ENCODE measurements at regions not wholly inside any gene's neighbourhood (a gene's known extent, or its start where the extent isn't known, plus 50 kb on each side); places are given as distances from the start of the nearest gene placed in this dataset.

- H3K27me3 Mint-ChIP-seq (ENCODE audit: low read depth), result no peaks in the 10 kb centered on the region
- H3K36me3 Mint-ChIP-seq (ENCODE audit: low read depth), result no peaks in the 10 kb centered on the region
- CTCF ChIA-PET, result no interaction called here
- H3K4me1 Mint-ChIP-seq (ENCODE audit: low read depth), result no peaks in the 10 kb centered on the region
- no peak overlapping the region for H3K27ac Mint-ChIP-seq
- no peak for DNase-seq
- no peak overlapping the region for H3K4me3 Mint-ChIP-seq
- intact Hi-C loops (cut with micrococcal nuclease), result no loop called here
- H3K9me3 Mint-ChIP-seq, result no peaks in the 10 kb centered on the region
Observed at GRCh38 chr20:57834306-57835073, 124.7 kb upstream of the PMEPA1 start.

DNA sequence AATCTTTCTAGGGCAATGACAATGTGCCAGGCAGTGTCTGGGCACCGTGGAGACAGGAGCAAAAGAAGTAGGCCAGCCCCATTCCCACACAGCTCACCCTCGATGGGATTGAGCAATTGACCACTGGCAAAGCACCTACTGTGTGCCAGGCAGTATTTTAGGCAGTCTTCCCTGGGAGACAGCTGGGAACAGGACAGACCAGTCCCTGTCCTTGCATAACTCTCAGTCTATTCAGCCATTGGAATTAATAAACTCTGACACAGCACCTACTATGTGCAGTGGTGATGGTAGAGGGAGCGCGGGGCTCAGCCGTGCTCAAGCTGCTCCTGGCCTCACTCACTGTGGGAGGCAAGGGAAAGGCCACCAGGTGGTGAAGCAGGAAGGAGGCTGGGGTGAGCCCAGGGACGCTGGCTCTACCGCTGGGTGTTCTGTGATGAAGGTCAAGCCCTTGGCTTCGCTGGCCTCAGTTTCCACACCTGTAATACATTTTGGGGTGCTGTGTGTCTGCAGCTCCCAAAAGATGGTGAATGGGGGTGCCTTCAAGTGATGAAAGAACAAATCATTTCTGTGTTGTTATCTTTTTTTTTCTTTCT lies 122.3 kb upstream of the PMEPA1 start:
- no peaks in the 10 kb centered on the region for H3K36me3 Mint-ChIP-seq (ENCODE audit: low read depth)
- CTCF ChIA-PET, result no interaction called here
- no peaks in the 10 kb centered on the region for H3K9me3 Mint-ChIP-seq
- H3K4me1 Mint-ChIP-seq (ENCODE audit: low read depth), result no peaks in the 10 kb centered on the region
- intact Hi-C loops (cut with micrococcal nuclease), result no loop called here
- DNase-seq, result no peak
- no peak overlapping the region for H3K27ac Mint-ChIP-seq
- no peaks in the 10 kb centered on the region for H3K27me3 Mint-ChIP-seq (ENCODE audit: low read depth)
- no peak overlapping the region for H3K4me3 Mint-ChIP-seq

DNA sequence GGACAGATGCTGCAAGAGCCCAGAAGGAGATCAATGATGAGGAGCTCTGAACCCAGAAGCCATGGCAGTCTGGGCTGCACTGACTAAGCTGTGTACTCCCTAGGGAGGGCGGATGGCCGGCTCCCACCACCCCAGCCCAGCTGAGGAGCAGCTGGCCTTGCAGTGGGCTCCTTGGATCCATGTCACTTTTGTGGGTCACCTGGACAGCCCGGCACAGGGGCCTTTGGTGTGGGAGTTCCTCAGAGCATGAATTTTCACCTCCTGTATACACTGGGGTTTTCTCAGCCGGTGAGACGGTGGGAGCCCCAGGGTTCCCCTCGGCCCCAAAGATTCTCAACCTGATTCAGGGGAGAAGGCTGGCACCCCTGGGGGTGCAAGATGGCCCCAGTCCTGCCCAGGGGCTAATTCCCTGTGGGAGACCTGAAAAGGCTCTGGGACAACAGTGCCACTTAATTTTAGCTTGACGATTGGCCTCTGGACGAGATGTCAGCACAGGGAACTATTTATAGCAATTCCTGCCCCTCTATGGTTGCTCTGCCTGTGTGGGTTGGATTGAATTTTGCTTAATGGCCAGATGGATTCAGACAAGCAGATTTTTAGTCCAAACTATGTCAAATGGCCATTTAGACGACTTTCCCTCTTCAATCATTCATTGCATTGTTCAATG lies 121.6 kb upstream of the PMEPA1 start:
- Mint-ChIP-seq H3K27me3 (ENCODE audit: low read depth) (no peaks in the 10 kb centered on the region), H3K9me3 (no peaks in the 10 kb centered on the region), H3K36me3 (ENCODE audit: low read depth) (no peaks in the 10 kb centered on the region), H3K4me3 (no peak overlapping the region), H3K4me1 (ENCODE audit: low read depth) (no peaks in the 10 kb centered on the region), H3K27ac (no peak overlapping the region)
- intact Hi-C loops (cut with micrococcal nuclease), result no loop called here
- CTCF ChIA-PET, result no interaction called here
- no peak for DNase-seq

GRCh38 chr20:57830515-57830895 lies 120.7 kb upstream of the PMEPA1 start:
- Mint-ChIP-seq H3K27me3 (ENCODE audit: low read depth) (no peaks in the 10 kb centered on the region), H3K36me3 (ENCODE audit: low read depth) (no peaks in the 10 kb centered on the region), H3K4me3 (no peak overlapping the region), H3K4me1 (ENCODE audit: low read depth) (no peaks in the 10 kb centered on the region), H3K9me3 (no peaks in the 10 kb centered on the region), H3K27ac (no peak overlapping the region)
- DNase-seq, result no peak
- CTCF ChIA-PET, result no interaction called here
- intact Hi-C loops (cut with micrococcal nuclease), result no loop called here

DNA sequence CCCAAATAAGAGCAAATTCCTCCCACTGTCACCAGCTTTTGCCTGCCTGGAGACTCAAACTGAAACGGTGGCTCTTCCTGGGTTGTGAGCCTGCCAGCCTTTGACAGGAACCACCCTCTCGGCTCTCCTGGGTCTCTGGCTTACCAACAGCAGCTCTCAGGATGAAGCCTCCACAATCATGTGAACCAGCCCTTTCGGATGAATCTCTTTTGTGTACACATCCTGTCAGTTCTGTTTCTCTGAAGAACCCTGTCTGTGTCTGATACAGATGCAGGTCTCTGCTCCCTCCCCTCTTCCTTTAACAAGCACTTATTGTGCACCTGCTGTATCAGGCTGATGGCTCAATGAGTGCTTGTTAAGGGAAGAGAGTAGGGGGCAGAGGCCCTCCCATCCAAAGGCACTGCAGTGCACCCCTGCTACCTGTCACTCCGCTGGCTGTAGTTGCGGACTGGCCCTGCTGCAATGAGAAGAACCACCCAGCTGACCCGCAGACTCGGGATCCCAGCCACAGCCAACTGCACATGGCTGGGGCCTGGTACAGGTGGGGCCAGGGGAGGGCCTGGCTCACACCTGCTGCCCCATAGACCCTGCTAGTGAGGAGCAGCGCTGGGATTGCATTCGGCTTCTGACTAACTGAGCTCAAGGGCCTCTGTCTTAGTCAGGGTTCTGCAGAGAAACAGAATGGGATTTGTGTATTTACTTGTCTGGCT lies 120.1 kb upstream of the PMEPA1 start:
- H3K4me1 Mint-ChIP-seq (ENCODE audit: low read depth), result no peaks in the 10 kb centered on the region
- H3K9me3 Mint-ChIP-seq, result no peaks in the 10 kb centered on the region
- no peak overlapping the region for H3K27ac Mint-ChIP-seq
- no peak for DNase-seq
- no peaks in the 10 kb centered on the region for H3K36me3 Mint-ChIP-seq (ENCODE audit: low read depth)
- H3K4me3 Mint-ChIP-seq, result no peak overlapping the region
- intact Hi-C loops (cut with micrococcal nuclease), result loop anchor here (10.0 kb wide), 1 partner anchor 175 kb away; no protein-coding TSS in a partner anchor
- H3K27me3 Mint-ChIP-seq (ENCODE audit: low read depth), result no peaks in the 10 kb centered on the region
- CTCF ChIA-PET, result no interaction called here

DNA sequence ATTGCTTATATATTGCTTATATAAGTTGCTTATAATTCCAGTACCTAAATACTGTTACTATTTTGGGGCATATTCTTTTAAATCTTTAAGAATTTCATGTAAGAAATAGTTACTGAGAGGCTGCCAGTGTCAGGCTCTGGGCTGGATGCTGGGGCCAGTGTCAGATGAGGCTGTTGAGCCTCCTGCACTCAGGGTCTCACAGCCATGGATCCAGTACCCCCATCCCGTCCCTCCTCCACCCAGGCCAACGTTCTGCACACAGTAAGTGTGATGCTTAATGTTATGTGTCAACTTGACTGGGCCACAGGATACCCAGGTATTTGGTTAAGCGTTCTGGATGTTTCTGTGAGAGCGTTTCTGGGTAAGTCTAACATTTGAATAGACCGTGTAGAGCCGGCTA lies 119.5 kb upstream of the PMEPA1 start:
- CTCF ChIA-PET, result no interaction called here
- Mint-ChIP-seq H3K36me3 (ENCODE audit: low read depth) (no peaks in the 10 kb centered on the region), H3K4me1 (ENCODE audit: low read depth) (no peaks in the 10 kb centered on the region), H3K9me3 (no peaks in the 10 kb centered on the region), H3K27ac (no peak overlapping the region), H3K4me3 (no peak overlapping the region), H3K27me3 (ENCODE audit: low read depth) (no peaks in the 10 kb centered on the region)
- intact Hi-C loops (cut with micrococcal nuclease), result loop anchor here (10.0 kb wide), 1 partner anchor 175 kb away; no protein-coding TSS in a partner anchor
- DNase-seq, result no peak

DNA sequence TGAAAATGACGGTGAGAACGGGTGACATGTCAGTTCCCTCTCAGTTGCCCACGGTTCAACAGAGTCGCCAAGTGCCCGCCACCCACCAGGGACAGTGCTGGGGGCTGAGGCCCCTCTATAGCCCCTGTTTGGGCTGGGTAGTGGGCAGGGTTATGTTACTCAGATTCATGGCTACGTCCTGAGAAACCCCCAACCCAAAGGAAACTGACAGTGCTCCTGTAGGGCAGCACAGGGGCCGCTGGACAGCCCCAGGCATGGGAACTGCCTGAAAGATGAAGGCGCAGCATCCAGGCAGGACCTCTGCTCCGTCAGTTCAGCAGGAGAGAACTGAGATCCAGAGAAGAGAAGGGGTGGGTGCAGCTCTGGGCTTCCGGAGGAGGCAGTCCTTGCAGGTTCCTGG lies 118.9 kb upstream of the PMEPA1 start:
- no peak for DNase-seq
- no peaks in the 10 kb centered on the region for H3K27me3 Mint-ChIP-seq (ENCODE audit: low read depth)
- no peaks in the 10 kb centered on the region for H3K9me3 Mint-ChIP-seq
- intact Hi-C loops (cut with micrococcal nuclease), result loop anchor here (10.0 kb wide), 1 partner anchor 174 kb away; no protein-coding TSS in a partner anchor
- no peak overlapping the region for H3K27ac Mint-ChIP-seq
- H3K4me3 Mint-ChIP-seq, result no peak overlapping the region
- H3K36me3 Mint-ChIP-seq (ENCODE audit: low read depth), result no peaks in the 10 kb centered on the region
- no peaks in the 10 kb centered on the region for H3K4me1 Mint-ChIP-seq (ENCODE audit: low read depth)
- CTCF ChIA-PET, result no interaction called here

DNA sequence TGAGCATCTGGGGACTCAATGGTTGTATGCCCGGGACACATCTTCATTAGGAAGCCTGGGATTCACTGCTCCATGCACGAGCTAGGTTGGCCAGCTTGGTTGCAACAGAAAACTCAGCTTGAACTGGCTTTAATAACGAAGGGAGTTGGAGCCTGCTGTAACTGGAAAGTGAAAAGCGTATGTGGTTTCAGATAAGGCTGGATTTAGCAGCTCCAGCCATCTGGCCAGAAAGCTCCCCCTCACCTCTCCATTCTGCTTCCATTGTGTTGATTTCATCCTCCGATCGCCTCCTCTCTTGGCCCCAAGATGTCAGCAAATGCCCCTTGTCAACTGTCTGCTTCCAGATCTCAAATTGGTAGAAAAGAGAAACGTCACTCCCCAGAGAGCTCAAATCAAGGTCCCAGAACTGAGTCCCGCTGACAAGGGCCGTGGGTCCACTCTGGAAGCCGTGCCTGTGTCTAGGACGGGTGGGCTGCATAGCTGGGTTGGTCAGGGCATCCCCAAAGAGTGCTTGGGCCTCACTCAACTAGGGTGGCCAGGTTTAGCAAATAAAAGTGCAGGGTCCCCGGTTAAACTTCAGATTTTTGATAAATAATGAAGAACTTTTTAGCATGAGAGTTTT lies 117.0 kb upstream of the PMEPA1 start:
- Mint-ChIP-seq H3K36me3 (ENCODE audit: low read depth) (no peaks in the 10 kb centered on the region), H3K4me3 (no peak overlapping the region), H3K4me1 (ENCODE audit: low read depth) (no peaks in the 10 kb centered on the region), H3K27ac (no peak overlapping the region), H3K9me3 (no peaks in the 10 kb centered on the region), H3K27me3 (ENCODE audit: low read depth) (no peaks in the 10 kb centered on the region)
- CTCF ChIA-PET, result no interaction called here
- intact Hi-C loops (cut with micrococcal nuclease), result loop anchor here (10.0 kb wide), 1 partner anchor 172 kb away; no protein-coding TSS in a partner anchor
- no peak for DNase-seq

DNA sequence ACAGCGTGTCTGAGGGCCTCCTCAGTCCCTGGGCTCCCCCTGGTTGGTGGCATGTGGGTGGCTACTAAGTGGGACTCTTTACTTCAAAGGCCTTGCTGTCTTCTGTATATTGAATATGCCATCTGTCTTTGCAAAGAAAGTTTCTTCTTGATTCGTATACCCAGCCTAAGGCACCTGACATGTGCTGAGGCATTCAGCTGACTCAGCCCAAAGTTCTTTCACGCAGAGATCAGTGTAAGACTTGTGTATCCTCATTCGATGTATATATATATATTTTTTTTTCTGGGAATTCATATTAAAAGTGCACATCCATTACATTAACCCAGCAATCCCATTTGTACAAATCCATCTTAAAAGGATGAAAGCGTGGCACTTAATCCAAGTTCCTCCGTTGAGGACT lies 115.1 kb upstream of the PMEPA1 start:
- no peak for DNase-seq
- no peaks in the 10 kb centered on the region for H3K9me3 Mint-ChIP-seq
- no peaks in the 10 kb centered on the region for H3K36me3 Mint-ChIP-seq (ENCODE audit: low read depth)
- intact Hi-C loops (cut with micrococcal nuclease), result loop anchor here (10.0 kb wide), 1 partner anchor 170 kb away; no protein-coding TSS in a partner anchor
- CTCF ChIA-PET, result no interaction called here
- H3K4me3 Mint-ChIP-seq, result no peak overlapping the region
- H3K27ac Mint-ChIP-seq, result no peak overlapping the region
- H3K27me3 Mint-ChIP-seq (ENCODE audit: low read depth), result peaks cover 4% of the 10 kb centered on the region
- no peaks in the 10 kb centered on the region for H3K4me1 Mint-ChIP-seq (ENCODE audit: low read depth)

DNA sequence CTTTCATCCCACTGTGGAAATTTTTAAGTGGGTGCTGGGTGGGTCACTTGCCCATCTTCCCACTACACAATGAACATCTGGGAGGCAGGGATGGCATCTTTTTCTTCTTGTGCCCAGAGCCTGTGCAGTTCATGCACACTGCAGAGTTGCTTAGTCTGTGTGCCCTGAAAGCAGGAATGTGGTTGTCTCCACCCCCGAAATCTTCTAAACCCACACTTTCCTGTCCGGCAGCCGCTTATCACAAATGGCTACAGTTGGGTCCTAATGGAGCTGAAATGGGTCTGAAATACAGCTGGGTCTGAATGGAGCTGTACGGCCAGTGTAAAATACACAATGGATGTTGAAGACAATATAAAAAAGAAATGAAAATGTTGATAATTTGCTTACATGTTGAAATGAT lies 112.1 kb upstream of the PMEPA1 start:
- Mint-ChIP-seq H3K27me3 (ENCODE audit: low read depth) (peaks cover 10% of the 10 kb centered on the region), H3K27ac (no peak overlapping the region), H3K4me1 (ENCODE audit: low read depth) (no peaks in the 10 kb centered on the region), H3K9me3 (no peaks in the 10 kb centered on the region), H3K36me3 (ENCODE audit: low read depth) (no peaks in the 10 kb centered on the region), H3K4me3 (no peak overlapping the region)
- DNase-seq, result no peak
- CTCF ChIA-PET, result no interaction called here
- intact Hi-C loops (cut with micrococcal nuclease), result loop anchor here (10.0 kb wide), 1 partner anchor 167 kb away; no protein-coding TSS in a partner anchor

DNA sequence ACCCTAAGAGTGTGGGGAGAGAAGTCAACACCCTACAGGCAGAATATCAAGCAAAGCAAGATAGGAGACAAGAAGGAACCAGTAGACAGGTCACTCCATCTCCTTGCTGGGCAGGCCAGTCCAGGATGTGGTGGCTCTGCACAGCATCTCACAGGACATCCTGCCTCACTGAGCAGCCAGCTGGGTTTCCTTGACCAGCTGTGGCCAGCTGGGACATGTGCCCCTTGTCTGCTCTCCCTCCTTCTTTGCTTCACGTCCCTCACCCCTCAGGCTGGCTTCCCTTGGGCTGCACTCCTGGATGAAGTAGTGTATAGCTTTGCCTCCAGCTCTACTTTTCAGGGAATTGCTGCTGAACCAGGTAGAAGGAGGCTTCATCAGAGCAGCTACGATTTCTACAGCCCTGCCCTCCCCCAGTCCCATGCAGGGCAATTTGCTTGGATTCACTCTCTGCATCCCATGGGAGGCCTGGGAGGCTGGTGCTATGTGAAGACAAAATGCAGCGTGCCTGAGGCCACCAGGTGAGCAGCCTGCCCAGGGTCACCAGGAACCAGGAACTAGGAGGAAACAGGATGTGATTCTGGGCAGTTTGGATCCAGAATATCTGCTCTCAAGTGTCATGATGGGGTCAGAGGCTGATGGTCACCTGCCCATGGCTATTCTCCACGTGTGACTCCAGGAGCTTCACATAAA lies 110.0 kb upstream of the PMEPA1 start:
- no peaks in the 10 kb centered on the region for H3K4me1 Mint-ChIP-seq (ENCODE audit: low read depth)
- H3K27me3 Mint-ChIP-seq (ENCODE audit: low read depth), result peaks cover 10% of the 10 kb centered on the region
- CTCF ChIA-PET, result no interaction called here
- no peak for DNase-seq
- no peaks in the 10 kb centered on the region for H3K9me3 Mint-ChIP-seq
- intact Hi-C loops (cut with micrococcal nuclease), result loop anchor here (10.0 kb wide), 1 partner anchor 165 kb away; no protein-coding TSS in a partner anchor
- H3K27ac Mint-ChIP-seq, result no peak overlapping the region
- H3K4me3 Mint-ChIP-seq, result no peak overlapping the region
- H3K36me3 Mint-ChIP-seq (ENCODE audit: low read depth), result no peaks in the 10 kb centered on the region

DNA sequence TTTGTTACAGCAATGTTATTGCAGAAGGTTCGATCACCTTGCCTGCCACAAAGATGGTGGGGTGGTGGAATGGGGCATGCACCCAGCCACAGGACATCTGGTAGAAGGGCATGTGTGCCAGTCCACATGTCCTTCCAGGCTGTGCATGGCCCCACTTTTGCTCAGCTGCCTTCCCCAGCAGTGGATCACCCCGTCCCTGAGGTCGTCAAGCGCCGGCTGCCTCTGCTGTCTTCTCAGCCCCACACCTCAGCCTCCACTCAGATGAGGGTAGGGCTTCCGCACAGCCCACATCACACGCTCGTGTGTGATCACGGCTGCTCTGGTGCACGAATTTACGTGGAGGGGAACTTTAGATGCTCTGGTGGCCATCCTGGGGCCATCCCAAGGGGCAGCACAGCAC lies 109.5 kb upstream of the PMEPA1 start:
- Mint-ChIP-seq H3K4me1 (ENCODE audit: low read depth) (no peaks in the 10 kb centered on the region), H3K9me3 (no peaks in the 10 kb centered on the region), H3K27me3 (ENCODE audit: low read depth) (peaks cover 10% of the 10 kb centered on the region), H3K36me3 (ENCODE audit: low read depth) (no peaks in the 10 kb centered on the region), H3K27ac (no peak overlapping the region), H3K4me3 (no peak overlapping the region)
- intact Hi-C loops (cut with micrococcal nuclease), result no loop called here
- CTCF ChIA-PET, result no interaction called here
- DNase-seq, result no peak
